Liver (tissue), 8 donors: ENCODE measurements at regions not wholly inside any gene's neighbourhood (a gene's known extent, or its start where the extent isn't known, plus 50 kb on each side); places are given as distances from the start of the nearest gene placed in this dataset.

ENCODE experiments used
- DNase-seq: peaks from one replicate; pipeline ENCODE4 v3.0.0-alpha.2; 2017; ENCODE audit warnings: low spot score
- H3K27ac ChIP-seq, 2 donors: one replicate each; pipeline ENCODE4 v1.7.0; 2013; ENCODE audit warnings: inconsistent platforms in 2 of 2, low read length in 2 of 2, control low read depth in 1 of 2, low read depth in 1 of 2, mild to moderate bottlenecking in 1 of 2
- H3K27me3 ChIP-seq, 4 donors: one replicate each; pipeline versions ENCODE4 v1.6.1 to v1.7.0; 2013; ENCODE audit warnings: low read length in 3 of 4, inconsistent platforms in 1 of 4, mild to moderate bottlenecking in 1 of 4, moderate library complexity in 1 of 4; ENCODE audit not compliant: control insufficient read depth in 4 of 4, insufficient read depth in 4 of 4
- H3K36me3 ChIP-seq, 4 donors: one replicate each; pipeline versions ENCODE4 v1.6.1 to v1.7.0; 2013; ENCODE audit warnings: low read length in 3 of 4, mild to moderate bottlenecking in 3 of 4, low read depth in 1 of 4, moderate library complexity in 1 of 4; ENCODE audit not compliant: control insufficient read depth in 4 of 4, insufficient read depth in 3 of 4
- H3K4me1 ChIP-seq, 4 donors: one replicate each; pipeline versions ENCODE4 v1.6.1 to v1.7.0; 2013; ENCODE audit warnings: low read length in 3 of 4, mild to moderate bottlenecking in 3 of 4, moderate library complexity in 1 of 4; ENCODE audit not compliant: control insufficient read depth in 4 of 4, insufficient read depth in 4 of 4
- H3K4me3 ChIP-seq, 3 donors: one replicate each; pipeline versions ENCODE4 v1.6.1 to v1.7.0; 2013; ENCODE audit warnings: low read length in 3 of 3, control low read depth in 1 of 3, low read depth in 1 of 3, mild to moderate bottlenecking in 1 of 3
- H3K9ac ChIP-seq, 2 donors: one replicate each; pipeline ENCODE4 v1.7.0; 2013; ENCODE audit warnings: low read length in 2 of 2, mild to moderate bottlenecking in 2 of 2, moderate library complexity in 2 of 2, control low read depth in 1 of 2, low read depth in 1 of 2
- H3K9me3 ChIP-seq, 4 donors: one replicate each; pipeline versions ENCODE4 v1.6.1 to v1.7.0; 2013; ENCODE audit warnings: low read length in 3 of 4; ENCODE audit not compliant: control insufficient read depth in 4 of 4
- EGR1 ChIP-seq, 2 donors: IDR thresholded peaks; 2 replicates each; pipeline ENCODE4 v1.6.1; 2016 to 2018; ENCODE audit warnings: antibody characterized with exemption in 2 of 2, low read depth in 2 of 2
- FOXA1 ChIP-seq: IDR thresholded peaks from 2 replicates; pipeline ENCODE4 v1.6.1; 2016; ENCODE audit warnings: antibody characterized with exemption
- FOXA2 ChIP-seq: IDR thresholded peaks from 2 replicates; pipeline ENCODE4 v1.6.1; 2016; ENCODE audit warnings: antibody characterized with exemption
- GABPA ChIP-seq, 2 donors: IDR thresholded peaks in 1 of 2; conservative IDR thresholded peaks in 1 of 2; 2 replicates each; pipeline ENCODE4 v1.6.1; 2016; ENCODE audit warnings: antibody characterized with exemption in 2 of 2, mild to moderate bottlenecking in 1 of 2, moderate library complexity in 1 of 2
- HNF4A ChIP-seq, 2 donors: conservative IDR thresholded peaks; 2 replicates each; pipeline ENCODE4 v1.6.1; 2016; ENCODE audit warnings: antibody characterized with exemption in 2 of 2, mild to moderate bottlenecking in 2 of 2
- HNF4G ChIP-seq: IDR thresholded peaks from 2 replicates; pipeline ENCODE4 v1.6.1; 2016; ENCODE audit warnings: antibody characterized with exemption
- JUND ChIP-seq, 2 donors: IDR thresholded peaks; 2 replicates each; pipeline ENCODE4 v1.6.1; 2016; ENCODE audit warnings: antibody characterized with exemption in 2 of 2
- RAD21 ChIP-seq, 2 donors: IDR thresholded peaks; 2 replicates each; pipeline ENCODE4 v1.6.1; 2016; ENCODE audit warnings: antibody characterized with exemption in 2 of 2, mild to moderate bottlenecking in 2 of 2
- RXRA ChIP-seq, 2 donors: IDR thresholded peaks; 2 replicates each; pipeline ENCODE4 v1.6.1; 2017 to 2018; ENCODE audit warnings: antibody characterized with exemption in 2 of 2, mild to moderate bottlenecking in 1 of 2
- SP1 ChIP-seq: IDR thresholded peaks from 2 replicates; pipeline ENCODE4 v1.6.1; 2018; ENCODE audit warnings: antibody characterized with exemption, mild to moderate bottlenecking
- TAF1 ChIP-seq: conservative IDR thresholded peaks from 2 replicates; pipeline ENCODE4 v1.6.1; 2016; ENCODE audit warnings: antibody characterized with exemption, mild to moderate bottlenecking
- YY1 ChIP-seq: IDR thresholded peaks from 2 replicates; pipeline ENCODE4 v1.6.1; 2016; ENCODE audit warnings: antibody characterized with exemption, mild to moderate bottlenecking
- WGBS: extraction: QIAGEN DNeasy Blood & Tissue Kit; methylation state at CpG from one replicate; pipeline ENCODE4 v1.1.7; 2013; 5-methylcytosine and 5-hydroxymethylcytosine counted together
- TF ChIP-seq, protein P1 (sequence below): IDR thresholded peaks from 2 replicates; pipeline ENCODE4 v1.6.1; 2016; ENCODE audit warnings: antibody characterized with exemption, mild to moderate bottlenecking
- TF ChIP-seq, protein P2 (sequence below): IDR thresholded peaks from 2 replicates; pipeline ENCODE4 v1.6.1; 2016; ENCODE audit warnings: antibody characterized with exemption
- TF ChIP-seq, protein P3 (sequence below): fragments of 150-350 bp; IDR thresholded peaks from 2 replicates; pipeline ENCODE4 v1.5.1; 2017; ENCODE audit warnings: improper control_type of control experiment, low read depth, low read length; ENCODE audit not compliant: missing input control
- TF ChIP-seq, protein P4 (sequence below): IDR thresholded peaks from 2 replicates; pipeline ENCODE4 v1.6.1; 2016; ENCODE audit warnings: antibody characterized with exemption
- TF ChIP-seq, protein P5 (sequence below): IDR thresholded peaks from 2 replicates; pipeline ENCODE4 v1.6.1; 2016; ENCODE audit warnings: antibody characterized with exemption
- donor health status: healthy.
- donor health status: healthy.
- donor health status: healthy.
- donor health status: healthy.
- donor health status: healthy.

DNA sequence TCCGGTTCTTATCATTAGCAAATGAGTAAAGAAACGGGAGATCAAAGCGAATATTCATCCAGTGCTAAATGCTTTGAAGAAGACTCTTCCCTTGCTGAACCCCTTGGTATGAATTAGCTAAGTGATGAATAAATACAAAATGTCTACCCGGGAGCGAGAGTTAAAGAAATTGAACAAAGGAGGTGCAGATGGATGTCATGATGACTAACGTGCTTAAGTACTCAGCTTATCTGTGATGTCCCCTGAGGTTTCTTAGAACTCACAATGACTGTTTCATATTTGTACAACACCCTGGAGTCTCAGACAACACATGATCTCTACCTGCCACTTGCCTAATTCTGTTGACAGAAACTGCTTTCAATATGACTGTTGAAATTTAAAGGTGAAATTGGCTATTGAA is 148.5 kb downstream of the TMEM200C start (continued):
- TF ChIP-seq, protein P1, sequence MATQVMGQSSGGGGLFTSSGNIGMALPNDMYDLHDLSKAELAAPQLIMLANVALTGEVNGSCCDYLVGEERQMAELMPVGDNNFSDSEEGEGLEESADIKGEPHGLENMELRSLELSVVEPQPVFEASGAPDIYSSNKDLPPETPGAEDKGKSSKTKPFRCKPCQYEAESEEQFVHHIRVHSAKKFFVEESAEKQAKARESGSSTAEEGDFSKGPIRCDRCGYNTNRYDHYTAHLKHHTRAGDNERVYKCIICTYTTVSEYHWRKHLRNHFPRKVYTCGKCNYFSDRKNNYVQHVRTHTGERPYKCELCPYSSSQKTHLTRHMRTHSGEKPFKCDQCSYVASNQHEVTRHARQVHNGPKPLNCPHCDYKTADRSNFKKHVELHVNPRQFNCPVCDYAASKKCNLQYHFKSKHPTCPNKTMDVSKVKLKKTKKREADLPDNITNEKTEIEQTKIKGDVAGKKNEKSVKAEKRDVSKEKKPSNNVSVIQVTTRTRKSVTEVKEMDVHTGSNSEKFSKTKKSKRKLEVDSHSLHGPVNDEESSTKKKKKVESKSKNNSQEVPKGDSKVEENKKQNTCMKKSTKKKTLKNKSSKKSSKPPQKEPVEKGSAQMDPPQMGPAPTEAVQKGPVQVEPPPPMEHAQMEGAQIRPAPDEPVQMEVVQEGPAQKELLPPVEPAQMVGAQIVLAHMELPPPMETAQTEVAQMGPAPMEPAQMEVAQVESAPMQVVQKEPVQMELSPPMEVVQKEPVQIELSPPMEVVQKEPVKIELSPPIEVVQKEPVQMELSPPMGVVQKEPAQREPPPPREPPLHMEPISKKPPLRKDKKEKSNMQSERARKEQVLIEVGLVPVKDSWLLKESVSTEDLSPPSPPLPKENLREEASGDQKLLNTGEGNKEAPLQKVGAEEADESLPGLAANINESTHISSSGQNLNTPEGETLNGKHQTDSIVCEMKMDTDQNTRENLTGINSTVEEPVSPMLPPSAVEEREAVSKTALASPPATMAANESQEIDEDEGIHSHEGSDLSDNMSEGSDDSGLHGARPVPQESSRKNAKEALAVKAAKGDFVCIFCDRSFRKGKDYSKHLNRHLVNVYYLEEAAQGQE: no peak

DNA sequence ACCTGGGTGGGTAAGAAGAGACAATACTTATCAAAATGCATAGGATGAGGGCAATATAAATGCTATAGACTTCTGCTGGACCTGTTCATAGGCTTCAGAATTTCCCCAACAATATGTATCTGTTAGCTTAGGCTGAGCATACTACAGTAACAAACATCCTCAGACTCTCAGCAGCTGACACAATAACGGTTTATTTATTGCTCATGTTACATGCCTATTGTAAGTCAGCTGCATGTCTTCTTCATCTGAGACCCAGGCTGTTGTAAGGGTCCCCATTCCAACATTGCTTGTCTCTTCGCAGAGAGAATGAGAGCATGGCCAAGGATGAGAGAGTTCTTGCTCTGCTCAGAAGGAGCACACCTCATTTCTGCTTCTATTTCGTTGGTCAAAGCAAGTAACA is 150.7 kb downstream of the TMEM200C start:
- Histone ChIP-seq H3K9ac (no peak overlapping the region), H3K36me3 (no peaks in the 10 kb centered on the region), H3K27ac (no peak overlapping the region), H3K27me3 (no peaks in the 10 kb centered on the region), H3K4me3 (no peak overlapping the region), H3K4me1 (no peaks in the 10 kb centered on the region), H3K9me3 (no peaks in the 10 kb centered on the region)
- DNase-seq: no peak
- TF ChIP-seq SP1 (no peak), RXRA (IDR thresholded peaks at IDR 0.05) (no peak), HNF4A (conservative IDR thresholded peaks at IDR 0.05) (no peak), GABPA (IDR thresholded peaks at IDR 0.05 in 1 of 2, conservative IDR thresholded peaks at IDR 0.05 in 1 of 2) (no peak), EGR1 (IDR thresholded peaks at IDR 0.05; ENCODE audit: low read depth in 2 of 2) (no peak), JUND (IDR thresholded peaks at IDR 0.05) (no peak), TAF1 (no peak), RAD21 (IDR thresholded peaks at IDR 0.05) (no peak), YY1 (no peak), HNF4G (no peak), FOXA2 (no peak), FOXA1 (no peak)
- TF ChIP-seq, protein P2, sequence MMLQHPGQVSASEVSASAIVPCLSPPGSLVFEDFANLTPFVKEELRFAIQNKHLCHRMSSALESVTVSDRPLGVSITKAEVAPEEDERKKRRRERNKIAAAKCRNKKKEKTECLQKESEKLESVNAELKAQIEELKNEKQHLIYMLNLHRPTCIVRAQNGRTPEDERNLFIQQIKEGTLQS: no peak
- TF ChIP-seq, protein P3, sequence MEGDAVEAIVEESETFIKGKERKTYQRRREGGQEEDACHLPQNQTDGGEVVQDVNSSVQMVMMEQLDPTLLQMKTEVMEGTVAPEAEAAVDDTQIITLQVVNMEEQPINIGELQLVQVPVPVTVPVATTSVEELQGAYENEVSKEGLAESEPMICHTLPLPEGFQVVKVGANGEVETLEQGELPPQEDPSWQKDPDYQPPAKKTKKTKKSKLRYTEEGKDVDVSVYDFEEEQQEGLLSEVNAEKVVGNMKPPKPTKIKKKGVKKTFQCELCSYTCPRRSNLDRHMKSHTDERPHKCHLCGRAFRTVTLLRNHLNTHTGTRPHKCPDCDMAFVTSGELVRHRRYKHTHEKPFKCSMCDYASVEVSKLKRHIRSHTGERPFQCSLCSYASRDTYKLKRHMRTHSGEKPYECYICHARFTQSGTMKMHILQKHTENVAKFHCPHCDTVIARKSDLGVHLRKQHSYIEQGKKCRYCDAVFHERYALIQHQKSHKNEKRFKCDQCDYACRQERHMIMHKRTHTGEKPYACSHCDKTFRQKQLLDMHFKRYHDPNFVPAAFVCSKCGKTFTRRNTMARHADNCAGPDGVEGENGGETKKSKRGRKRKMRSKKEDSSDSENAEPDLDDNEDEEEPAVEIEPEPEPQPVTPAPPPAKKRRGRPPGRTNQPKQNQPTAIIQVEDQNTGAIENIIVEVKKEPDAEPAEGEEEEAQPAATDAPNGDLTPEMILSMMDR: no peak
- TF ChIP-seq, protein P1: no peak
- TF ChIP-seq, protein P4, sequence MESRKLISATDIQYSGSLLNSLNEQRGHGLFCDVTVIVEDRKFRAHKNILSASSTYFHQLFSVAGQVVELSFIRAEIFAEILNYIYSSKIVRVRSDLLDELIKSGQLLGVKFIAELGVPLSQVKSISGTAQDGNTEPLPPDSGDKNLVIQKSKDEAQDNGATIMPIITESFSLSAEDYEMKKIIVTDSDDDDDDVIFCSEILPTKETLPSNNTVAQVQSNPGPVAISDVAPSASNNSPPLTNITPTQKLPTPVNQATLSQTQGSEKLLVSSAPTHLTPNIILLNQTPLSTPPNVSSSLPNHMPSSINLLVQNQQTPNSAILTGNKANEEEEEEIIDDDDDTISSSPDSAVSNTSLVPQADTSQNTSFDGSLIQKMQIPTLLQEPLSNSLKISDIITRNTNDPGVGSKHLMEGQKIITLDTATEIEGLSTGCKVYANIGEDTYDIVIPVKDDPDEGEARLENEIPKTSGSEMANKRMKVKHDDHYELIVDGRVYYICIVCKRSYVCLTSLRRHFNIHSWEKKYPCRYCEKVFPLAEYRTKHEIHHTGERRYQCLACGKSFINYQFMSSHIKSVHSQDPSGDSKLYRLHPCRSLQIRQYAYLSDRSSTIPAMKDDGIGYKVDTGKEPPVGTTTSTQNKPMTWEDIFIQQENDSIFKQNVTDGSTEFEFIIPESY: no peak
- TF ChIP-seq, protein P5, sequence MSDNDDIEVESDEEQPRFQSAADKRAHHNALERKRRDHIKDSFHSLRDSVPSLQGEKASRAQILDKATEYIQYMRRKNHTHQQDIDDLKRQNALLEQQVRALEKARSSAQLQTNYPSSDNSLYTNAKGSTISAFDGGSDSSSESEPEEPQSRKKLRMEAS: no peak
- 71% methylated on average over 3 of the region's 3 CpGs for WGBS
